Testis (tissue), 2 donors: ENCODE measurements at regions not wholly inside any gene's neighbourhood (a gene's known extent, or its start where the extent isn't known, plus 50 kb on each side); places are given as distances from the start of the nearest gene placed in this dataset.

Experiments
- CTCF ChIP-seq, 3 experiments: fragments of 450-650 bp in 2 of 3; fragments of 200-600 bp in 1 of 3; sonication (generic) in 1 of 3; IDR thresholded peaks; one replicate each; pipeline ENCODE4 v1.5.1; 2016 to 2019; ENCODE audit warnings: antibody characterized with exemption in 3 of 3, mild to moderate bottlenecking in 2 of 3, moderate library complexity in 1 of 3
- POLR2A ChIP-seq: fragments of 450-650 bp; IDR thresholded peaks from one replicate; pipeline ENCODE4 v1.6.1; 2017; ENCODE audit warnings: antibody characterized with exemption, mild to moderate bottlenecking, moderate library complexity

GRCh38 chr11:106470230-106470629, 392.8 kb downstream of the AASDHPPT start:
- TF ChIP-seq CTCF (IDR thresholded peaks at IDR 0.05): no peak
- TF ChIP-seq POLR2A: no peak
